ENCODE measurements at regions not wholly inside any gene's neighbourhood (a gene's known extent, or its start where the extent isn't known, plus 50 kb on each side); places are given as distances from the start of the nearest gene placed in this dataset.
A peak's percentile ranks its signal among the peaks of the same experiment; 100 is the strongest.

DNA sequence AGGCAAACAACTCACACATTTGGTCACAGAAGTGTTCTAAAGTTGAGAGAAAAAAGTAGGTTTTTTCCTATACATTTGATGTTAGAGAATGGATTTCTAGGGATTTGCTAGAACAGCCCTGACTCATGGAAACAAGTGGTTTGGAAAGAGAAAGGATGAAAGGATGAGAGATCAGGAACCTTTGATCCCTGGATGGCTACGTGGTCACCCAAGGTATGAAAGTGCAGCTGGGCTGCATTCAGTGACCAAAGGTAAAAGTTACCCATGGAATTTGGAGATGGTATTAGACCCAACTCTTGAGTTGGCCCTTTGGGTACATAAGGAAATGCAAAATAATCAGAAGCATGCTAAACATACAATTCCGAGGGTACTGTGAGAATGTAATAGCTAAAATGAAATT, 61.3 kb upstream of the SPIN1 start:
- DNase-seq: no peak
- Mint-ChIP-seq H3K27ac (no peak overlapping the region), H3K27me3 (no peaks in the 10 kb centered on the region), H3K9me3 (ENCODE audit: low read depth) (no peaks in the 10 kb centered on the region), H3K4me3 (no peak overlapping the region), H3K4me1 (peaks cover 27% of the 10 kb centered on the region), H3K36me3 (ENCODE audit: low read depth) (no peaks in the 10 kb centered on the region)
- CTCF ChIA-PET: no interaction called here
- POLR2A ChIA-PET: no interaction called here
- no peak for ATAC-seq
- intact Hi-C loops (cut with DNase I, micrococcal nuclease): no loop called here

GRCh38 chr9:88326015-88326414, 62.2 kb upstream of the SPIN1 start:
- H3K4me1 Mint-ChIP-seq: peaks cover 30% of the 10 kb centered on the region
- H3K27ac Mint-ChIP-seq: no peak overlapping the region
- no peaks in the 10 kb centered on the region for H3K27me3 Mint-ChIP-seq
- ChIA-PET CTCF (interaction anchor here (0.5 kb wide), 1 partner anchor 204 kb away, joined by 3 read pairs; no protein-coding TSS in a partner anchor), POLR2A (no interaction called here)
- no peaks in the 10 kb centered on the region for H3K9me3 Mint-ChIP-seq (ENCODE audit: low read depth)
- no peaks in the 10 kb centered on the region for H3K36me3 Mint-ChIP-seq (ENCODE audit: low read depth)
- DNase-seq: no peak
- ATAC-seq: no peak
- intact Hi-C loops (cut with DNase I, micrococcal nuclease): no loop called here
- H3K4me3 Mint-ChIP-seq: no peak overlapping the region

DNA sequence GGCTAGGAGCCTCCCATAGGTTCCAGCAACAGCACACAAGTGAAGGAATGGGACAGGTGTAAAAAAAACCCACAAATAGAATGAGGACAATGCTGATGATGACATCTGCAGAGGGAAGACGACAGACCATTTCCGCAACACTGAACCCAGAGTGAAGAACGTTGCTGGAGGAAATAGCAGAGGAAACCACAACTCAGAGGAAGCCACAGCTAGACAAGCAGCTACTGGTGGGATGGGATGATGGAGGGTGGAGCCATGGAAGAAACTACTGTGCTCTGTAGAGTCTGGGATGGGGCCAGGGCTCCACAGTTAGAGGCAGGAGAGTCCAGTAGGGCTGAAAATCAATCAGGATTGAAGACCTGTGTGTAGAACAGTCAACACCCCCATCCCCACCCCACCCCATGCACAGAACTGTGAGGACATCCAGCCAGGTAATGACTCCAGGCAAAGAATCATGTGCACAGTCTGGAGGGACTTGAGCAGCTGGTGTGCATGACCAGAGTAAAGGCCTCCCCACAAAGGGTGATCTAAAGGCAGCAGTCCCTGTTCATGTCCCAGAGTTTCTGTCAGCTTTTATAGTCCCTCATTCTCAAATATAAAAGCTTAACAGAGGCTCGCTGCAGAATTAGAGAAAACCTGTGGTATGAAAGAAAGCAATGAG, 65.2 kb upstream of the SPIN1 start:
- POLR2A ChIA-PET: no interaction called here
- Mint-ChIP-seq H3K27me3 (no peaks in the 10 kb centered on the region), H3K36me3 (ENCODE audit: low read depth) (no peaks in the 10 kb centered on the region), H3K4me1 (peaks cover 30% of the 10 kb centered on the region), H3K9me3 (ENCODE audit: low read depth) (no peaks in the 10 kb centered on the region), H3K27ac (peak overlapping the region; percentile 84), H3K4me3 (no peak overlapping the region)
- ATAC-seq (peak; percentile 98), DNase-seq (peak; percentile 59)
- CTCF ChIA-PET: interaction anchor here (0.8 to 1.1 kb wide), 2 partner anchors 10 to 20 kb away, joined by 3 read pairs; no protein-coding TSS in a partner anchor
- intact Hi-C loops (cut with DNase I, micrococcal nuclease): loop anchor here in 1 of 2 experiments (1.0 kb wide), 1 partner anchor 19 kb away; no protein-coding TSS in a partner anchor

- Mint-ChIP-seq H3K27me3 (no peaks in the 10 kb centered on the region), H3K27ac (no peak overlapping the region), H3K9me3 (ENCODE audit: low read depth) (no peaks in the 10 kb centered on the region), H3K36me3 (ENCODE audit: low read depth) (no peaks in the 10 kb centered on the region), H3K4me1 (peaks cover 30% of the 10 kb centered on the region), H3K4me3 (no peak overlapping the region)
- DNase-seq (no peak), ATAC-seq (no peak)
- ChIA-PET POLR2A (no interaction called here), CTCF (no interaction called here)
- intact Hi-C loops (cut with DNase I, micrococcal nuclease): no loop called here
Measured at GRCh38 chr9:88321764-88322163, 66.5 kb upstream of the SPIN1 start.

GRCh38 chr9:88320748-88321415, 67.4 kb upstream of the SPIN1 start:
- CTCF ChIA-PET: no interaction called here
- Mint-ChIP-seq H3K4me1 (peaks cover 30% of the 10 kb centered on the region), H3K4me3 (no peak overlapping the region), H3K36me3 (ENCODE audit: low read depth) (no peaks in the 10 kb centered on the region), H3K9me3 (ENCODE audit: low read depth) (no peaks in the 10 kb centered on the region), H3K27ac (no peak overlapping the region), H3K27me3 (no peaks in the 10 kb centered on the region)
- ATAC-seq (no peak), DNase-seq (no peak)
- intact Hi-C loops (cut with DNase I, micrococcal nuclease): no loop called here
- POLR2A ChIA-PET: no interaction called here

GRCh38 chr9:88319936-88320747, 68.1 kb upstream of the SPIN1 start:
- H3K9me3 Mint-ChIP-seq (ENCODE audit: low read depth): no peaks in the 10 kb centered on the region
- no peak for ATAC-seq
- peaks cover 29% of the 10 kb centered on the region for H3K4me1 Mint-ChIP-seq
- DNase-seq: no peak
- H3K36me3 Mint-ChIP-seq (ENCODE audit: low read depth): no peaks in the 10 kb centered on the region
- H3K27ac Mint-ChIP-seq: no peak overlapping the region
- POLR2A ChIA-PET: no interaction called here
- intact Hi-C loops (cut with DNase I, micrococcal nuclease): no loop called here
- CTCF ChIA-PET: no interaction called here
- no peaks in the 10 kb centered on the region for H3K27me3 Mint-ChIP-seq
- no peak overlapping the region for H3K4me3 Mint-ChIP-seq

DNA sequence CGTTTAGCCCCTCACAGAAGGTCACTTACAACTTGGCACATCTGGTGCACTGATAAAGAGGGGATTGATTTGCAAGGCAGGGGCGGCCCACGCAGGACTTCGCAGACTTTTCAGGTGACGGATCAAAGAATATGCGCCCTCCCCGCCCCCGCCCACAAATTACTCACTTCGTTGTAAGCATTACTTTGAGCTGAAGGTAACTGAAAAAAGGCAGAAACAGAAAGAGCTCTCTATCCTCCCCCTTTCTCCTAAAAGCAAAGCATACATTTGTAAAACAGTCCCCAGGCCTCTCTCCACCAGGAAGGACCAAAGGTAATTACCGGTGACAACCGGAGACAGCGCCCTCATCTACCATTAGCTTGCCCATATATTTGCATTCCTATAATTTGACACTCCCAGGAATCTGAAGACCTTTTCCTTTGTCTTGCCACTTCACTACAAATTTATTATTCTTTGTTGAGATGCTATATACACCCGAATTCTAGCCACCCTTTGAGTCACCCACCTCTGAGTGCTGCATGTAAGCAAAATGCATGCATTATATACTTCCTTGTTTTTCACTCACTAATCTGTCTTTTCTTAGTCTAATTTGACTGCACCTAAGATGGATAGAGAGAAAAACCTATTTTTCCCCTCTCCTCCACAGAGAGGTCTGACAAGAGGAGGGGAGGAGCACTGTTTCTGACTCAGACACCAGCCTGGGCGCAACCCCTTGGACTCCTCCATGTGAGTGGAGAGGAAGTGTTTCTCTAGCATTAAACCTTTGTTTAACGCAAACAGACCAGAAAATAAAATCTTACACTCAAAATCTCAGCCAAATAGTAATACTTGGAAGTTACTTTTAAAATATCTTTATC, 74.7 kb upstream of the SPIN1 start:
- H3K27ac Mint-ChIP-seq: peak overlapping the region; percentile 38
- no peaks in the 10 kb centered on the region for H3K27me3 Mint-ChIP-seq
- peaks cover 31% of the 10 kb centered on the region for H3K4me1 Mint-ChIP-seq
- H3K9me3 Mint-ChIP-seq (ENCODE audit: low read depth): no peaks in the 10 kb centered on the region
- H3K4me3 Mint-ChIP-seq: no peak overlapping the region
- ChIA-PET POLR2A (interaction anchor here (0.6 kb wide), 1 partner anchor 1223 kb away, joined by 3 read pairs; no protein-coding TSS in a partner anchor), CTCF (interaction anchor here (0.6 to 2.2 kb wide), 4 partner anchors 9 to 71 kb away, joined by 3 to 7 read pairs (median 4); no protein-coding TSS in a partner anchor)
- intact Hi-C loops (cut with DNase I, micrococcal nuclease): loop anchor here (1.0 to 5.0 kb wide), 6 partner anchors 74 to 501 kb away; partner anchors contain the start of genes SPIN1 (in 2 of the 2) and CDK20 (in 1 of the 2)
- peak; percentile 60 for ATAC-seq
- peak; percentile 79 for DNase-seq
- no peaks in the 10 kb centered on the region for H3K36me3 Mint-ChIP-seq (ENCODE audit: low read depth)

GRCh38 chr9:88312517-88313103, 75.6 kb upstream of the SPIN1 start:
- Mint-ChIP-seq H3K36me3 (ENCODE audit: low read depth) (no peaks in the 10 kb centered on the region), H3K9me3 (ENCODE audit: low read depth) (no peaks in the 10 kb centered on the region), H3K4me1 (peaks cover 31% of the 10 kb centered on the region), H3K27me3 (no peaks in the 10 kb centered on the region), H3K27ac (peak overlapping the region; percentile 79), H3K4me3 (no peak overlapping the region)
- ATAC-seq (peak; percentile 52), DNase-seq (peak; percentile 50)
- ChIA-PET POLR2A (interaction anchor here (0.6 kb wide), 1 partner anchor 1224 kb away, joined by 3 read pairs; no protein-coding TSS in a partner anchor), CTCF (interaction anchor here (0.6 to 2.2 kb wide), 4 partner anchors 8 to 72 kb away, joined by 3 to 7 read pairs (median 4); no protein-coding TSS in a partner anchor)
- intact Hi-C loops (cut with DNase I, micrococcal nuclease): loop anchor here (1.0 to 5.0 kb wide), 7 partner anchors 8 to 500 kb away; partner anchors contain the start of genes SPIN1 (in 2 of the 2) and CDK20 (in 1 of the 2)

- Mint-ChIP-seq H3K9me3 (ENCODE audit: low read depth) (no peaks in the 10 kb centered on the region), H3K36me3 (ENCODE audit: low read depth) (no peaks in the 10 kb centered on the region), H3K4me3 (no peak overlapping the region), H3K4me1 (peaks cover 31% of the 10 kb centered on the region), H3K27me3 (peaks cover 3% of the 10 kb centered on the region), H3K27ac (peak overlapping the region; percentile 79)
- intact Hi-C loops (cut with DNase I, micrococcal nuclease): loop anchor here (1.0 to 5.0 kb wide), 6 partner anchors 8 to 499 kb away; partner anchors contain the start of genes SPIN1 (in 2 of the 2) and CDK20 (in 1 of the 2)
- POLR2A ChIA-PET: no interaction called here
- ATAC-seq (peak; percentile 80), DNase-seq (peak; percentile 24)
- CTCF ChIA-PET: no interaction called here
Measured at GRCh38 chr9:88312045-88312444, 76.2 kb upstream of the SPIN1 start.

- peaks cover 31% of the 10 kb centered on the region for H3K4me1 Mint-ChIP-seq
- intact Hi-C loops (cut with DNase I, micrococcal nuclease): loop anchor here (5.0 kb wide), 2 partner anchors 77 to 338 kb away; partner anchors contain the start of genes CDK20 (in 1 of the 2) and SPIN1 (in 1 of the 2)
- H3K9me3 Mint-ChIP-seq (ENCODE audit: low read depth): no peaks in the 10 kb centered on the region
- H3K27ac Mint-ChIP-seq: peak overlapping the region; percentile 25
- ATAC-seq (no peak), DNase-seq (no peak)
- ChIA-PET POLR2A (interaction anchor here (0.6 kb wide), 1 partner anchor 900 kb away, joined by 3 read pairs; no protein-coding TSS in a partner anchor), CTCF (no interaction called here)
- no peaks in the 10 kb centered on the region for H3K36me3 Mint-ChIP-seq (ENCODE audit: low read depth)
- H3K27me3 Mint-ChIP-seq: peaks cover 6% of the 10 kb centered on the region
- H3K4me3 Mint-ChIP-seq: no peak overlapping the region
Measured at GRCh38 chr9:88310310-88310980, 77.8 kb upstream of the SPIN1 start.

All from activated CD4-positive, alpha-beta T cell treated with anti-CD3 and anti-CD28 coated beads for 36 hours (primary cell).